PFSK-1 (cell line): ENCODE measurements at regions not wholly inside any gene's neighbourhood (a gene's known extent, or its start where the extent isn't known, plus 50 kb on each side); places are given as distances from the start of the nearest gene placed in this dataset.

Source experiments
- FOXP2 ChIP-seq: optimal IDR thresholded peaks from 2 replicates; pipeline ENCODE3; 2011; ENCODE audit warnings: borderline replicate concordance, control low read depth, inconsistent platforms; ENCODE audit not compliant: insufficient read depth; ENCODE audit errors: extremely low read length, extremely low read depth
- POLR2AphosphoS5 ChIP-seq: IDR thresholded peaks from 2 replicates; pipeline ENCODE4 v1.6.1; 2012; ENCODE audit warnings: low read depth, mild to moderate bottlenecking, control low read depth, low read length, moderate library complexity
- REST ChIP-seq, 2 experiments: IDR thresholded peaks; 2 replicates each; pipeline versions ENCODE4 v1.6.1 to v1.8.0; 2011 to 2012; ENCODE audit warnings: low read depth in 2 of 2, low read length in 2 of 2, control low read depth in 1 of 2, inconsistent platforms in 1 of 2, mild to moderate bottlenecking in 1 of 2, moderate library complexity in 1 of 2; ENCODE audit not compliant: insufficient read depth in 1 of 2
- SIN3A ChIP-seq: IDR thresholded peaks from 2 replicates; pipeline ENCODE4 v1.6.1; 2012; ENCODE audit warnings: mild to moderate bottlenecking, low read length, moderate library complexity, borderline replicate concordance; ENCODE audit not compliant: insufficient read depth
- TAF1 ChIP-seq: IDR thresholded peaks from 2 replicates; pipeline ENCODE4 v1.6.1; 2012; ENCODE audit warnings: low read length, control low read depth, borderline replicate concordance; ENCODE audit not compliant: insufficient read depth

GRCh38 chr6:82711105-82711827, 347.6 kb downstream of the TPBG start:
- TF ChIP-seq FOXP2 (no peak), POLR2AphosphoS5 (no peak), REST (IDR thresholded peaks at IDR 0.05; ENCODE audit: insufficient read depth in 1 of 2, low read depth in 2 of 2, low read length in 2 of 2) (no peak), TAF1 (no peak), SIN3A (no peak)

- TF ChIP-seq FOXP2 (no peak), SIN3A (no peak), REST (IDR thresholded peaks at IDR 0.05; ENCODE audit: insufficient read depth in 1 of 2, low read depth in 2 of 2, low read length in 2 of 2) (no peak)
These were observed 348.4 kb downstream of the TPBG start for GRCh38 chr6:82711971-82712370.

GRCh38 chr6:82712389-82712788, 348.8 kb downstream of the TPBG start:
- TF ChIP-seq REST (IDR thresholded peaks at IDR 0.05; ENCODE audit: insufficient read depth in 1 of 2, low read depth in 2 of 2, low read length in 2 of 2) = no peak
- no peak for TF ChIP-seq POLR2AphosphoS5
- no peak for TF ChIP-seq SIN3A
- no peak for TF ChIP-seq FOXP2
- no peak for TF ChIP-seq TAF1

GRCh38 chr6:82712826-82713225, 349.2 kb downstream of the TPBG start:
- no peak for TF ChIP-seq FOXP2
- TF ChIP-seq POLR2AphosphoS5 = no peak
- no peak for TF ChIP-seq REST (IDR thresholded peaks at IDR 0.05; ENCODE audit: insufficient read depth in 1 of 2, low read depth in 2 of 2, low read length in 2 of 2)
- TF ChIP-seq TAF1 = no peak
- TF ChIP-seq SIN3A = no peak

GRCh38 chr6:82720992-82721391, 344.6 kb downstream of the UBE3D start:
- TF ChIP-seq POLR2AphosphoS5 (no peak), FOXP2 (no peak), REST (IDR thresholded peaks at IDR 0.05; ENCODE audit: insufficient read depth in 1 of 2, low read depth in 2 of 2, low read length in 2 of 2) (no peak)
